Stimulated activated CD4-positive, alpha-beta T cell treated with anti-CD3 and anti-CD28 coated beads, Interleukin-4, amount 100 ng/mL, for 4 hours (primary cell): ENCODE measurements at regions not wholly inside any gene's neighbourhood (a gene's known extent, or its start where the extent isn't known, plus 50 kb on each side); places are given as distances from the start of the nearest gene placed in this dataset.
"Not testable (repeated sequence)": the region's sequence is repeated elsewhere in the genome, so short reads cannot be mapped to it uniquely, and the experiment has no call there.

Experiments
- DNase-seq, 2 experiments: peaks; one replicate each; pipeline ENCODE4 v3.0.0-alpha.2; 2020

DNA sequence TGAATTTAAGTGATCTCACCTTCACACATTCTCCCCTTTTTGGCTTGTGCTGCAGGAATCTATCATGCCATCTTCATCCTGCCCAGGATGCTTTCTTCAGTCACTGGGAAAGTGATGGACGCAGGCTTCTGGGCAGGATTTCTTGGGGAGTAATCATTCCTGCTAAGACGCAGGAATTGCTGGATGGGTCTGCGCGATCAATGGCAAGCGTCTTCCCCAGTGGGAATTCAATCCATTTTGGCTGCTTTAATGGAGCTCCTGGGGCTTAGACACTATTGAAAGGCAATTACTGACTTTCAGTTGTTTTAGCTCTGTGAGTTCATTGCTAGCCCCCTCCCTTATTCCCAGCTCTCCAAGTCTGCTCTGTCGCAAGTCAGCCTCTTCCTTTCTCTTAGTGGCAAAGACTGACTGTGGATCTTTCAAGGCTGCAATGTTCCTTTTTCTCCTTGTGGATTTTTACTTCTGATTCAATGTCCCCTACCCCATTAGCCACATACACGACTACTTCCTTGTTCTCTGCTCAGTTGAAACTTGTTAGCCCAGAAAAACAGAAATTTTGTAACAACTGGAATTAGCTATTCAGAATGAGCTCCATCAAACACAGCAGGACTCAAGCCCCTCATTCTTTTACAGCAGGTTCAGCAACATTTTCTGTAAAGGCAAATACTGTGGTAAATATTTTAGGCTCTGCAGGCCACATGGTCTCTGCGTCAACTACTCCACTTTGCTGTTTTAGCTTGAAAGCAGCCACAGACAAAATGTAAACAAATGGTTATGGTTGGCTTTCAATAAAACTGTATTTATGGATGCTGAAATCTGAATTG lies 154.9 kb downstream of the ASB9 start:
- no peak for DNase-seq

DNA sequence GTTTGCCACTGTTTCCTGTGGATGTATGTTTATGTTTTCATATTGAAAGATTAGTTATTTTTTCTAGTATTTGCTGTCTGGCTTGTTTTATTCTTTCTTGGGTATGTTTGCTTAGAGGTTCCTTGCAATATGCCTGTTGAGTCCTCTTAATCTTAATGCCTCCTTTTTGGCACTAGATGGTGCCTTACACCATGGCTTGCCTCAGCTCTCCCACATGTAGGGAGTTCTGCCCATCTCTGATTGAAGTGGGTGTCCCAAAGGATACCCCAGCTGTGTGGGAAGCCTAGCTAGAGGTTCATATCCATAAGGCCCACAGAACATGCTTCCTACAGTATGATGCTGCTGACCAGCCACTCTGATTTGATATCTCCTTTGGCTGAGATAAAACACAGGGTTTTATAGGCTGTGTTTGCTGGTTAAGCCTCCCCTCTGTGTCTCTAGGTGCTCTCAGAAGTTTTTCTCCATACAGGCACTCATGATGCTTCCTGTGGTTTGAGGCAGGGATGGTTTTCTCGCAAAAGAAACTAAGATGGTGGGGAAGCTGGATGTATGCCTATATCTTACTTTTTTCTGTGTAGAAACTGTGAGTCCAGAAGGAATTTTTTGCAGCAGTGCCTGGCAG lies 162.4 kb downstream of the ASB9 start:
- DNase-seq = no peak

DNA sequence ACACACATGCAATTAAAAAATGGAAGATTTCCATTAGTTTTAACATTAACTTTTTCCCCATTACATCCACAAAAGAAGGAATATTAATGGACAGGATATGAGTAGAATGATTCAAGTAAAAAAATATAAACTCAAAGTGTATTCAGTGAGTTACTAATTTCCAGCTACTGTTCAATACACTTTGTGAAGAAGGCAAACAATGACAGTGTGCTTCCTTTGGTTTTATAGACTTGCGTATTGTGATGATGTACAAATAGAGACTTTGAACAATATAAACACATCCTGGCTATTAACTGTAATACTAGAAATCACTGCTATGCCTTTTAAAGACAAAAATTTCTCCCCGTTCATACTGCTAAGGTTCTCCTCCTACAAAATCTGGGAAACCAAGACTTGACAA lies 171.4 kb downstream of the ASB9 start:
- DNase-seq = no peak

- no peak for DNase-seq
Measured at GRCh38 chrX:15087747-15088146, 182.1 kb downstream of the ASB9 start.

- DNase-seq = no peak
Measured at GRCh38 chrX:15073313-15073712, 196.6 kb downstream of the ASB9 start.

GRCh38 chrX:15072880-15073279 lies 197.0 kb downstream of the ASB9 start:
- no peak for DNase-seq

DNA sequence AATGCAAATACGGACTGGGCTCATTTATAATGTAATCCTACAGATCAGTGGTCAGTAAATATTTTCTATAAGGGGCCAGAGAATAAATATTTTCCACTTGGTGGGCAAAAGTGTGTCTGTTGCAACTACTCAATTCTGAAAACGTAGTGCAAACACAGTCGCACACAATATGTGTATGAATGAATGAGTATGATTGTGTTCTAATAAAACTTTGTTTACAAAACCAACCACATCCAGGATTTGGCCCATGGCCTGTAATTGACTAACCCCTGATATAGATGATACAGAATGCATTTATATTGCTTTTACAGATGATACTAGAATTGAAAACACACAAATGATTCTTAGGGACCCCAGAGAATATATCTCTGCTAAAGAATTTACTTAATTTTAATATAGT lies 197.6 kb downstream of the ASB9 start:
- no peak for DNase-seq

DNA sequence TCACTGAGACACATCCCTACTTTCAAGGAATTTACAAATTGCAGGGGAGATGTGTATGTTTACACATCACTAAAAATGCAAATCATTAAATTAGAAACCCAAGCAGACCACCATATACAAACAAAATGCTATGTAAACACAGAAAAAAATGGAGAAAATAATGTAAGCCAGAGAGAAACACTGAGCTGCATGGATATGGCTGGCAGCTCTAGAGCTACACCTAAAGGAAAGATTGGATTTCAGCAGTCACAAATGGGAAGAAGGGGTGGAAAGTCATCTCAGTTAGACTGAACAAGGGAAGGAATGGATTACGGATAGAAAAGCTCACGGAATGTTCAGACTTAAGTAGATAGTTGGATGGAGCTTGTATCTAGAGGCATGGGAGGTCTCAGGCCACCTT lies 186.3 kb downstream of the MOSPD2 start:
- DNase-seq = no peak

- DNase-seq = no peak
Measured at GRCh38 chrX:15056044-15056443, 182.8 kb downstream of the MOSPD2 start.

DNA sequence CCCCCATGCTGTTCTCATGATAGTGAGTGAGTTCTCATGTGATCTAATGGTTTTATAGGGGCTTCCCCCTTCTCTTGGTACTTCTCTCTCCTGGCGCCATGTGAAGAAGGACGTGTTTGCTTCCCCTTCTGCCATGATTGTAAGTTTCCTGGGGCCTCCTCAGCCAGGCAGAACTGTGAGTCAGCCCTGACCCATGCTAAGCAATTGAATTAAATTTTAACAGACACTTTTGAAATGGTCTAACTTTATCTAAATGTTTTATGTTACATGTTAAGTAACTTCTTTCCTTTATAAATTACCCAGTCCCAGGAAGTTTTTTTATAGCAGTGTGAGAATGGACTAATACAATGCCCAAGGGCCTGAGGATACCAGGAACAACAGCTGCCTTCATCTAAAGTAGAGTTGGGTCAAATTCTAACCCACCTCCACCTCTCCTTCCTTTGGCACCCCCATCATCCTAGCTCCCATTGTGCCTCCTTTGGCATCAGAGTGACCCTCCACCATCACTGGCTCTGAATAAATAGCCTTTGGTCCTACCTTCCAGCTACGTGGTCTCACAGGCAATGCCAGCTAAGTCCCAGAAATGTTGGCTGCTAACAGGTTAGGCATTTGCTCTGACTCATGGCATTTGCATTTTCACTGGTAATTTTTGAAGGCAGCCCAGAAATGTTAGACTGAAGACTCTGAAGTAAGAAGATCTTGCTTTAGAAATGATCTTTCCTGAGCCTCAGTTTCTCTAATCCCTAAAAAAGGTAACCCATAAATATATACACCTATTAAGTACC lies 182.1 kb downstream of the MOSPD2 start:
- no peak for DNase-seq

- DNase-seq = no peak
Measured at GRCh38 chrX:15050395-15050794, 177.2 kb downstream of the MOSPD2 start.

DNA sequence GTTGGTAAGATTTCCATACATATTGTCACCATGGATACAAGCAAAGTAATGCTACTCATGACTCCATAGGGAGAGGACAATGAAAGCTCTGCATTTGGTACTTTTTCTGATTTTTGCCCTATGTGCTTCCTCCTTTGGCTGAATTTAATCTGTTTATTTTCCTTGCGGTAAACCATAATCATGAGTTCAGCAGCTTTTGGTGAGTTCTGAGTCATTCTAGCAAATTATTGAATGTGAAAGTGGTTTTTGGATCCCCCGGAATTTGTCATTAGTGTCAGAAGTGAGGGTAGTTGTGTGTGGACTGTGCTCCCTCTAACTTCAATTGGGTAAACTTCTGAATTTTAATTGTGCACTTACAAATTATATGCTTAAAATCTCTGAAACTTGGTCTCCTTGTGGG lies 170.3 kb downstream of the MOSPD2 start:
- no peak for DNase-seq

DNA sequence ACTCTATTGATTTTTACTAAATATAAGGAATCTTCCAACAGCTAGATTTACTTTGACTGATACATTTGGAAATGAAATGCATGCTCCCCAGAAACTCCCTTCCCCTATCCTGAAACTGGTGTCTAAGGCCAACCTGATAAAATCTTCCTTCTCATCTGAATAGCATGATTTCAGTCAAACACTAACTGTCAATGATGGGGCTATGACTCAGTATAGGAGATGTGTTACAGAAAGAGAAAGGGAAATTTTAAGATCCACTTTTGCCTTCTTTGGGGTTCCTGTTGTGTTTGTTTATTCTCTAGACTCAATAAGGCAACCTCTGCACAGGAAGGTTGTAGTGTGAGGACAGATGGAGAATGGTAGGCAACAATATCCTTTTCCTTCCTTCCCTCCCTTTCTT lies 160.7 kb downstream of the MOSPD2 start:
- DNase-seq = no peak

DNA sequence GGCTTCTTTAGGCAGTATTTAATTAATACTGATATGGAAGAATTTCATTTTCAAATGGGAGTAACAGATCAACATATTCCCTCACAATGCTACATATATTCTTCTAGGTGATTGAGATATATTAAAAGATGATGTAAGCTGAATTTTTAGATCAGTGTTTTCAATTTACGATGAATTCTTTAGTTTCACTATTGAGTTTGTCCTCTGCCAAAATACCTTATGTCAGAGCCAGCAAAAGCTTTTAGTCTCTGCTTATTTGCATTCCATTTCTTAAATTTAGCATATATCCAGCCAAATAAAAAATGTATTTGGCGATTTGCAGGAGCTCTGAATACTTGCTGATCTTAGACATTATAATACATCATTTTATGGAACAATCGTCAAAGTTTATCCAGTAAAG lies 144.3 kb downstream of the MOSPD2 start:
- no peak for DNase-seq

DNA sequence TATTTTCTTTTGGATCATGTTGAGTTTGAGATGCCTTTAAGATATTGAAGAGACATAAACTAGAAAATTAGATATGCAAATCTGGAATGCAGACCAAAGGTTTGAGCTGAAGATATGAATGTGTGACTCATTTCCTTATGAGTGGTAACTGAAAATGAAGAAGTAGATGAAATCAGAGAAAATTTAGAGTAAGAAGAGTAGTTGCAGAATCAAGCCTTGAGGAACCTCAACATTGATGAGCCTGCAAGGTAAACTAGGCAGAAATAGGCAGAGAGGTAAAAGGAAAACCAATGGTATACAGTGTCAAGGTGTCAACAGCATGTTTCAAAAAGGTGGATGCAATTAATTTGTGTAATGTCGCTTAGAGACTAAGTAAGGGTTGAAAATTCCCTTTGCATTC lies 142.8 kb downstream of the MOSPD2 start:
- DNase-seq = no peak

- DNase-seq = no peak
Measured at GRCh38 chrX:15014281-15014680, 141.1 kb downstream of the MOSPD2 start.

DNA sequence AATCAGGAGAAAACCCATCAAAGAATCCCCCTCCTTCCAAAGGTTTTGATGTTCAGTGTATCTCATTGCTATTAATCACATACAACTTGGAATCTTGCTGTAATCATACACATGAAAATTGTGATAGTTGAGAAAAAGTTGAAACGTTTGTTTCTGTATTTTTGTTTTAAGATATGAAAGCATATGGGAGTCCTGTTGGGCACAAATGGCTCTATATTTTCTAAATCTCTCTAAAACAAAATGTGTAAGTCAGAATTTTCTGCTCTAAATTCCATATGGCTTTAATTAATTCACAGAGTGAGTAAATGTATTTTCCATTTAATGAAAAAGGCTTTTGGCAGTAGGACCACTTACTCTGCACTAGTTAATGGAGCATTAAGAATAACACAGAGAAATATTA lies 140.2 kb downstream of the MOSPD2 start:
- DNase-seq = no peak

DNA sequence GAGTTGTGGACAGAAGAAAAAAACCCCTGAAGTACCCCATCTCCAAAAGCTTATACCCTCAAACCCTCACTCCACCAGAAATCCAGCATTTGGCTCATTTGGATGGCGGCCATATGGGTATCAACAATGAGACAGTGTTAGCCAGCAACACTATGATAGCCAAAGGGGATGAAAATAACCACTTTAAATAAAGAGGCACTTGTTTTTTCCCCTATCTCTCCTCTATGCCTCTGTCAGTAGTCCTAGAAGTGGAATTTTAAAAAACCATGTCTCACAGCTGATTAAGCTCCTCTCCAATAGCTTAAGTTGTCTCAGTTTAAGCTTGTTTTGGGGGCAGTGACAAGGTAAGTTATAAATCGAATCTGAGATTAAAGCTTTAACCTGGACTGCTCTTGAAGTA lies 124.0 kb downstream of the MOSPD2 start:
- DNase-seq = no peak

GRCh38 chrX:14984425-14984824 lies 111.2 kb downstream of the MOSPD2 start:
- not testable (repeated sequence) for DNase-seq
